Fibroblast of skin of left biceps (primary cell): ENCODE measurements at regions not wholly inside any gene's neighbourhood (a gene's known extent, or its start where the extent isn't known, plus 50 kb on each side); places are given as distances from the start of the nearest gene placed in this dataset.

Source experiments
- DNase-seq, 2 experiments: peaks; one replicate each; pipeline ENCODE4 v3.0.0-alpha.2; 2013; ENCODE audit warnings: low read depth in 2 of 2

DNA sequence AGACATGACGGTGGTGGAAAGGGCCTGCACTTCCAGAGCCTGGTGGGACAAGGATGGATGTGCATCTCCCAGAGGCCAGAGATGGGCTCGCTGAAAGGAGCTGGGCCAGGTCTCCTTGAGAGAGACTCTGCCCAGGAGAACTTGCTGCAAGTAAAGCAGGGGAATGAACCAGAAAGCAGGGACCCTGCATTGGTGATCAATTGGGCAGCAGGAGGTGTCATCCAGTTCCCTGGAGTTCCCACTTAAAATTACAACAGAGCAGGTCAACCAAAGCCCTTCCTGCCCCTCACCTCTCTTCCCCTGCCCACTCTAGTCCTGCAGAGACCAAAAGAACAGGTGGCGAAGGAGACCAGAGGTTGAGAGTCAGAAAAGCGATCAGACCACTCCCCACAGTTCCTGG lies 69.7 kb upstream of the CAB39 start:
- no peak for DNase-seq

DNA sequence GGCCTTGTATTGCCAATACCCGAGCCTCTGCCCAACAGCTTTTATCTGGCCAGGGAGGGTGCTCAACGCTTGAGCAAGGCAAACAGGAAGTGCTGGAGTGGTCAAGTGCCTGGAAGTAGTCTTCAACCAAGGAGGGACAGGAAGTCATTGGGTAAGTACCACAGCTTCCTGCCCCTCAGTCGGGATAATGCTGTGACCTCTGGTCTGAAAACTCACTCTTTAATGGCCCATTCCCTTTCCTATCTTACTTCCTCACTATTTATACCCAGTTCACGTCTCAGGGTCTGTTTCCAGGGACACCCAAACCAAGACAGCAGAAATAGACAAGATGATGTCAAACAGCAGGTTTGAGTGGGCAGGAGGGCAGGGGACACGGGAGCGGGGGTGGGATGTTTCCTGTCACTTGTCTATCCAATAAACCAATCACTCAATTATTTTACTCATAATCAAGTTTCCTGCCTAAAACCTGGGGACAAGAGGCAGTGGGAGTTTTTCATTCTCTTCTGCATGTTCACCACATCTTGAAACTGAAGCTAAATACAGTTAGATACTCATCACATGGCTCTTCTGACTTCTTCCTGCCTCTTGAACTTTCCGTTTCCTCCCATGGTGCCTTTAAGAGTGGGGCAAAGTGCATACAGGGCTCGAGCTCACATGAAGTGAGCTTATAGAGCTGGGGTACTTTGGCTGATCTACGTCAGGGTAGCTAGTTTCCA lies 68.9 kb upstream of the CAB39 start:
- DNase-seq = no peak

DNA sequence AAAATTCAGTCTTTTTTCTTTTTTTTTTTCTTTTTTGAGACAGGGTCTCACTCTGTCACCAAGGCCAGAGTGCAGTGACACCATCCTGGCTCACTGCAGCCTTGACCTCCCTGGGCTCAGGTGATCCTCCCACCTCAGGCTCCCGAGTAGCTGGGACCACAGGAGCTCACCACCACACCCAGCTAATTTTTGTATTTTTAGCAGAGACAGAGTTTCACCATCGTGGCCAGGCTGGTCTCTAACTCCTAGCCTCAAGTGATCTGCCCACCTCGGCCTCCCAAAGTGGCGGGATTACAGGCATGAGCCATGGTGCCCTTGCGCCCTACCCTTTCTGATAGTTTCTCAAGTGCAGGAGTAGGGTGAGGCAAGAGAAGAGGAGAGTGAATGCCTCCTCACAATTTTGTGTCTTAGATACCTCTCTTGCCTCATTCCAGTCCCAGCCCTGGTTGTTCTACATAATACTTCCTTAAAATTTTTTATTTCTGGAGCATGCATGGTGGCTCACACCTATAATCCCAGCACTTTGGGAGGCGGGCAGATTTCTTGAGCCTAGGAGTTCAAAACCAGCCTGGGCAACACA lies 68.2 kb upstream of the CAB39 start:
- DNase-seq = no peak

DNA sequence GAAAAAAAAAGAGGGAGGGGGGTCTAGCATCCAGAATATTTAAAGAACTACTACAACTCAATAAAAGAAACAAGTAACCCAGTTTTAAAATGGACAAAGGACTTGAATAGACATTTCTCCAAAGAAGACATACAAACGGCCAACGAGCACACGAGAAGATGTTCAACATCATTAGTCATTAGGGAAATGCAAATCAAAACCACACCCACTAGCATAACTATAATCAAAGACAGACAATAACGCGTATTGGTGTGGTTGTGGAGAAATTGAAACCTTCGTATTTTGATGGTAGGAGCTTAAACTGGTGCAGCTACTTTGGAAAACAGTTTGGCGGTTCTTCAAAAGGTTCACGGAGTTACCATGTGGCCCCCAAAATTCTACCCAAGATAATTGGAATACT lies 64.3 kb upstream of the CAB39 start:
- no peak for DNase-seq

DNA sequence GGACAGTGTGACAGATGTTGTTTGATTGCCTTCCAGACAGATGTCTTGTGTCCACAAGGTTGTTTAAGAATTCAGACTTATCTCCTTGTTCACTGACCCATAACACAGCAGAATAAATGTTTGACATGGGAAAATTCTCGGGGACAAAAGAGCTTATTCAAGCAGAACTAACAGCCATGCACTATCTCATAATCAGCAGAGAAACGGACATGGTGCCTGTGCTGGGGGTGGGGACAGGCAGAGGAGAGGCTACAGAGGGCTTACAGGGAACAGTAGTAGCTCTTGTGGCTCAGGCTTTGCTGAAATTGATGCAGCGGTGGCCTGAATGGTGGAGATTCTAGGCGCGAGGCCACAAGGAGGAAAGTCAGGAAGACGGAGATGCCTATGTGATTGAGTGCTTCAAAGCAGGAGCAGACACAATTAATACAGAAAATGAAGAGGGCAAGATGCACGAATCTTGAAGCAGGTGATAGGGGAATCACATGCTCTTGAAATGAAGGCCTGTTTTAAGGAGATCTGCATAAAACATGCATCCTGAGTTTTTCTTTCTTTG lies 62.0 kb upstream of the CAB39 start:
- DNase-seq = no peak

DNA sequence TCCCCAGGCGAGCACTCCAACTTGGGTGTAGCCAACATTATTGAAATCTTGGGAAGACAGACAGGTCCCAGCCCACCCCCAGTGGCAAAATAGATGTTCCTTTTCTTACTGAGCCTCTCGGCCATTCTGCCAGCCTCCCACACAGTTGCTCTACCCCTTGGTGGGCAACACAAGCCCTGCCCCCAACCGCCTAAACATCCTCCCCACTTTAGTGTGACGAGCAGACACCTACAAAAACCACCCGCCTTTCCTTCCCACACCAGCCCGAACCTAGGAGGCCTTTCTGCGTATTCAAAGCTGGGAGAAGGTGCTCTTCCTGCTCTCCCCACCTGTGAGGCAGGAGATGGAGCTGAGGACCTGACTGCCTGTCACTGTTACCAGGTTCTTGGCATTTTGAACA lies 58.6 kb upstream of the CAB39 start:
- no peak for DNase-seq

DNA sequence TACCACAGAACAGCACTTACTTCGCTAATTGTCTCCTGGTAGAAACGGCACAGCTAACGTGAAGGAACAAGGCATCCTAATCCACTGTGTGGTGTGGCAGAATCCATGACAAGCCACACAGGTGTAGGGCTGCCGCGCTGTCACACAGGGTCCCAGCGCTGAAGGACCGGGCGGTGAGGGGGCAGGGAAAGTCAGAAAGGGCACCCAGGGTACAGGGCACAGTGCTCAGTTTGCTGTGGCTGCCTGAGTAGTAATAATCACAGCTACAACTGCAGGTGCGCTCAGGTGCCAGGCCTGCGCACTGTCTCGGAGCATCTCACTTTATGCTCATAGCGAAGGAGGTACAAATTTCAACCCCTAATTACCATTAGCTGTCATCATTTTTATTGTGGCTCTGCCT lies 55.2 kb upstream of the CAB39 start:
- no peak for DNase-seq

DNA sequence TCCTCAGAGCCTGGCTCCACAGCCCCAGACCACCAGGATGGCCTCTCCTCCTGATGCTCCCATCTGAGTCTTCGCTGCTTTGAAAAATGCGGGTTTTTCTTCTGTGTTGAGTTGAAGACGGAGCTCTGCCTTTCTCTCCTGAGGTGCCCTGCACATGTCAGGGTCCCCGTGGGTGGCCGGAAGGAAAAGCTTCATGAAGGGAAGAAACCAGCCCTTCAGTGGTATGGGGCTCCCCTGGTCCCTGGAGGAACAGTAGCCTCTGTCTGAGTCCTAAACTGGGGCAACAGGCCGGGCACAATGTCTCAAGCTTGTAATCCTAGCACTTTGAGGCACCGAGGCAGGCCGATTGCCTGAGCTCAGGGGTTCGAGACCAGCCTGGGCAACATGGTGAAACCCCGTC lies 54.7 kb upstream of the CAB39 start:
- no peak for DNase-seq

DNA sequence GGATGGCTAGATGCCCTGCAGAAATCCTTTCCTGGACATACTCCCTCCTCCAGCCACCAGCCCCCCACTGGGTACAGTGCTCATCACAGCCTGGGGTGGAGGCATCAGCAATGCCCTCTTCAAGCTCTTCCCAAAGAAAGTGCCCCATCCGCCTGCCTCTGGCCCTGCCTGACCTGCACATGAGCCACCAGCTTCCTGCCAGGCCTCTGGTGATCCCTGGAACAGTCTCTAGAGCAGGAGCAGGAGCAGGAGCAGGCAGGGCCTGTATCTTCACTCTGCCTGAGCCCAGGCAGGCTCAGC lies 54.1 kb upstream of the CAB39 start:
- no peak for DNase-seq

DNA sequence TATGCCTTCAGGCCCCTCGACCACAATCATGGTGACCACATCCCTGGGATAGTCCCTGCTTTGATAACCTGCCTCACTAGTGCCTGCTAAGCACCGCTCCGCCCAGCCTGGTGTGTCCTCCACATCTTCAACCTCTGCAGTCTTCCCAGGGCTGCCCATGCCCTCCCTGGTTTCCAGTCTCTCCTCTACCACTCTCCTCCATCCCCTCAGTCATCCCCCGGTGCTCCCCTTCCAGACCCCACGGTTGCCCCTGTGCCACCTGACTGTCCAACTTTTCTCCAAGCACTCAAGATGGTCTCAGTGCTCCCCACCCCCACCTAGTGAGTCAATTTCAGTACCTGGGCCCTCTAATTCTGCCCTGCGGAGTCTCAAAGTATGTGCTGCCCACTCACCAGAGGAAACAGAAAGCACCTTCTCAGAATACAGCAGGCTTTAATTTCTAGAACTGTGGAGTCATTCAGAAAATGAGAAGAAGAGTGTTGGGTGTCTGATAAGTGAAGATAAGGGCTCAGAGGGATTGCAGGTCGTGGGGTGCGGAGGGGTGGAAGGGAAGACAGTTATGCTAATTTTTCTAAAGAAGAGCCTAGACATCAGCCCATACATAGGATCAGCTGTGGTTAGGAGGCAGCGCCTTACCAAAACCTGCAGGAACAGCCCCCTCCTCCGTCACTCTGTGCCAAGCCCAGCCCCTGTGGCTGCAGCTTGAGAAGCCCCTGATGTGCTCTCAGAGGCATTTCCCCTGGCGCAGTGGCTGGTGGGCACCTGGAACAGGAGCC lies 53.6 kb upstream of the CAB39 start:
- no peak for DNase-seq

DNA sequence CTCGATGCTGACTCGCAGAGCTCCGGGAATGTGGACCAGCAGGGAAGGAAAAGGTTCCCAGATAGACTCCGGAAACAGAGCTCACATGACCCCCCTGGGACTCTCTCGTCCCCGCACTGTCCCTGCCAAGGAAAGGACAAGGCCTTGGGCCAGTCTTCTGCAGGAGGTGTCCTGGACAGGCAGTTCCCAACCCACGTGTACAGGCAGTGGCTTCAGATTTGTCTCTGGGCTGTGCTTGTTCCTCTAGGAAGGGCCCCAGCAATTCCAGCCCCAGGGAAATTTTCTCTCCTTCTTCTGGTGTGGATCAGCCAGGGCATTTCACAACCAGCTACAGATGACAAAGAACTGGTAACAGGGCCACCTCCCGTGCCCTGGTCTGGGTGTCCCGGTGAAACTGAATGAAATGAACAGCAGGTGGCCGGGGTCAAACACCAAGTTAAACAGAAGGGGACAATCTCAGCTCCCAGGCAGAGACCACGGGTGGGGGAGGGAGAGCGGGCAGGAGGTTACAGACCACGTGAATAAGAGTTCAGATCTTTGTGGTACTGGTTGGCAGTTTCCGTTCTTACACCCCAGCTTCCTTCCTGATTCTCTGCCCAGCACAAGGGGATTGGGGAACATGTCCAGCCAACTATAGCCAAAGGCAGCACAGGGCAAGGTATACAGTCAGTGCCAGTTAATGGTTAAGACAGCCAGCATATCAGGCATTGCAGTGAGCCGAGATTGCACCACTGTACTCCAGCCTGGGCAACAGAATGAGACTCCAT lies 52.2 kb upstream of the CAB39 start:
- no peak for DNase-seq

DNA sequence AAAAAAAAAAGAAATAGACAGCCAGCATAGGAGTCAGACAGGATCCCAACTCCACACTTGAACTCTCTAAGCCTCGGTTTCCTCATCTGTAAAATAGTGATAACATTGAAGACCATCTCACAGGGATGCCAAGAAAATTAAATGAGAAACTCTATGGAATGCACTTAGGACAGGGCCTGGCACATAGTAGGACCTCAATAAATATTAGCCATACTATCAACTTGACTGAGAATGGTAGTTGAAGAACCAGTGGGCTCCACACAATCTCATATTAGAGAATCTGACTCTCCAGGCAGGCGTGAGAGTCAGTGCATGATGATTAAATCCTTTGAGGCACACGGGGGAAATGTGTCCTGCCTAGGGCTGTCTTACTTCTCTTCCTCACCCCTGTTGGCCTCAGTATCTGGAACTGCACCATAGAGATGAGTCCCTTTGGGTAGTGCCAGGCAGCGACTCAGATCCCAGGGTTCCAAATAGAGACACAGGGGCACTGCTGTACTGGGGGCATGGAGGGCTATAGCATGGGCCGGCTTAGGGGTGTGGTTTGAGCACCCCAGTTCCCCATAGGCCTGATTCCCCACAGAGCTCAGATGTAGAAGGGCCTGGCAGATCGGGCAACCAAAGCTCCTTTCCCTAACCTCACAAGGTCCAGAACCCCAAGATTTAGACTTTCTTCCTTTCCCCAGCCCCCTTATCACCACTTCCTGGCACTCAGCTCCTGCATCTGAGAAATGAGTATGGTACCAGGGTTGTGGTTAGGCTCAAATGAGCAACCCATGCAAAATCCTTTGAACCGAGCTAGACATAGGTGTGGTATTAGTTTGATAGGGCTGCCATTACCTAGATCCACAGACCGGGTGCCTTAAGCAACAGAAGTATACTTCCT lies 51.3 kb upstream of the CAB39 start:
- no peak for DNase-seq
